ENCODE measurements at regions not wholly inside any gene's neighbourhood (a gene's known extent, or its start where the extent isn't known, plus 50 kb on each side); places are given as distances from the start of the nearest gene placed in this dataset.
"Not testable (repeated sequence)": the region's sequence is repeated elsewhere in the genome, so short reads cannot be mapped to it uniquely, and the experiment has no call there.

DNA sequence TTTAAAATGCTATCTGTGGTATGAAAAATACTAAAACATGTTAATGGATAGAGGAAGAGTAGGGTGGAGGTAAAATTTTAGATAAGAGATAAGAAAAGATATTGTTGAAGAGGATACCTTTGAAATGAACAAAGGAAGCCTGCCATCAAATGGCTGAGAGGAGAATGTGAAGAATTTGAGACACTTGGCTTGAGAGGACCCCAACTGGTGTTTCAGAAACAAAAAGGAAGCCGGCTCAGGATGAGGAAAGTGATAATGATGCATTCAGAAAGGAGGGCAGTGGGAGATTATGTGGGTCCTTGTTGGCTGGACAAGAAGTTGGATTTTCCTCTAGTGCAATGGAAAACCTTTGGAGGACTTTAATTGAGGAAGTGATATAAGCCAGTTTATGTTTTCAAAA lies 264.4 kb downstream of the DUSP6 start:
- DNase-seq: no peak

DNA sequence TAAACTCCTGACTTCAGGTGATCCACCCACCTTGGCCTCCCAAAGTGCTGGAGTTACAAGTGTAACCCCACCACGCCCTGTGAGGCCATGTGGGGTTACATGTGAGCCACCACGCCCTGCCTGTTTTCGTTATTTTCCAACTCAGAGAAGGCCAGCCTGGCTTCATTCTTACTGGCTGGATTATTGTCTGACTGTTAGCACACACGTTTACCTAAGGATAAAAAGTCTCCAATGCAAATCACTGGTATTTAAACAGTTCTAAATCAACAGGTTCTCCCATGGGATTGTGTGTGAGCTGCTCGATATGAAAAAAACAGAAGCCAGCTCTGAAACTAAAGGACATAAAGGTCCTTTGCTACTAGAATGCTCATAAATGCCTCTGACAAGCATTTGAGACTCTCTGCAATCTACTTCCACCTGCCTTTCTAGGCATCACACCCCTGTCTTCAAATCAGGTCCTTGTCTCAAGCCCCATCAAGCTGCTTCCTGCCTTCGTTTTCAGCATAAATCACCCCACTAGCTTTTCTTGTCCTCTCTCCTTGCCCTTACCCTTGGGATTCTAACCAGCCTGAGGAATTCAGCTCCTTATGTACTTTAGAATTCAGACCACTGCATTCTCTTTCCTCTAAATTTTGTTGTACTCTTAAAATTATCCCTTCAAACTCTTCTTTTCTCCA lies 265.0 kb downstream of the DUSP6 start:
- DNase-seq: no peak

DNA sequence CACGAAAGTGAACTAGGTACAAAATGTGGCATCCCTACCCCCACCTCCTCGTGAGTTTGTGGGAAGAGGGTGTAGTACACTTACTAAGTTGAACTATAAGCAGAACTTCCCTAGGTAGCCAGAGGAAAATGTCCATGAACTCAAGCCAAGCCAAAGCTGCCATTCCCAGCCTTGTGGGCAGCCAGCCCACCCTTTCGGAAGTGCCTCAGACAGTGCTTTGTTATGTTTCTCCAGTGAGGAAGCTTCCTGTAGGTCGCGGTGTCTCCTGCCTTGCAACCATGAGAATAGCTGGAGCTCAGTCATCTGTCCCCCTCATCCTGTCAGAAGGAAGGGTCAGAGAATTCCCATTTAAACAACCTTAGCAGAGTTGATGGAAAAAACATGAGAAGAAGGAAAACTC lies 266.9 kb downstream of the DUSP6 start:
- no peak for DNase-seq

DNA sequence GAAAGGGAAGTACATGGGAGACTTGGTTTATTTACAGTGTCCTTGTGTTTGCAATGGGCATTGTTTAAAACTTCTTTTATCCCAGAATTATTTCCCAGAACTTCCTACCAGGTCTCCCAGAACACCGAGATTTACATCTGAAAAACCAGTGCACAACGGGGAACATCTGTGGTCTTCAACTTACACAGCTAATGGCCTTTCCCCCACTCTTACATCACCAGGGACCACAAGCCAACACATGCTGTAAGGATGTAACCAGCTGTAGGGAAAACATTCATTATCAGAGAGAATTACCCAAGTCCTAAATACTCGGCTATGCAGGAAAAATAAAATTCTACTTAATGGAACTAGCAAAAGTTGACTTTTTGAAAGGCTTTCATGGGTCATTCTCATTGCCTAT lies 267.6 kb downstream of the DUSP6 start:
- no peak for DNase-seq

DNA sequence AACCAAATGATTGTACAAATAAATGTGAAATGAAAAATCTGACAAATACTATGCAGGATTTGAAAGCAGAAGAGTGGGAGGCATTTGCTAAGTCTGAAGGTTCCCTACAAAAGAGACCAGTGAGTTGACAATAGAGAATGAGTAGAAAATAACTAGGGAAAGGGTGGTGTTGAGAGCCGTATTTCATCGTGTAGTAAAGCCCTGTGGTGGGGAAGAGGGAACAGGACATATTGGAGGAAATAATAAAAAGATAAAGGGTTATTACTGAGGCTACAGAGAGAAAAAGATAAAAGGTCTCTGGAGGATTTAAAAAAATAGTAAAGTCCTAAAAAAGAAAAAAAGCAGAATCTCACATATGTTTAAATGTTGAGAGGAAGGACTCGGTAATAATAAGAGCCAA lies 268.8 kb downstream of the DUSP6 start:
- DNase-seq: no peak

DNA sequence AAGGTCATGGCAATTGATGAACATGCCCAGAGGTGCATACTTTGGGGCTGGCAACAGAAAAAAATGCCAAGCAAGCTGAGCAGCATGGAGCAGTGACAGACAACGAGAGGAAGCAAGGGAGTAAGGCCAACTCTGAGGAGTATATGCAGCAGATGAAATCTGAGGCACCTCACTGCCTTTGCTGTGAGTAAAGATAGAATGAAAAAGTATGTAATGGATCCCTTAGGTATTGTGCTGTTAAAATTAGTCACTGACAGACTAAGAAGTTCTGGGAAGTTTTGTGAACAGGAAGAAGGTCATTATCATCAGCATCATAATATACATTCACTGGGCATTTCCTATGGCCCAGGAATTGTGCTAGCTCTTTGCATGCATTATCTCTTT lies 269.9 kb downstream of the DUSP6 start:
- DNase-seq: no peak

DNA sequence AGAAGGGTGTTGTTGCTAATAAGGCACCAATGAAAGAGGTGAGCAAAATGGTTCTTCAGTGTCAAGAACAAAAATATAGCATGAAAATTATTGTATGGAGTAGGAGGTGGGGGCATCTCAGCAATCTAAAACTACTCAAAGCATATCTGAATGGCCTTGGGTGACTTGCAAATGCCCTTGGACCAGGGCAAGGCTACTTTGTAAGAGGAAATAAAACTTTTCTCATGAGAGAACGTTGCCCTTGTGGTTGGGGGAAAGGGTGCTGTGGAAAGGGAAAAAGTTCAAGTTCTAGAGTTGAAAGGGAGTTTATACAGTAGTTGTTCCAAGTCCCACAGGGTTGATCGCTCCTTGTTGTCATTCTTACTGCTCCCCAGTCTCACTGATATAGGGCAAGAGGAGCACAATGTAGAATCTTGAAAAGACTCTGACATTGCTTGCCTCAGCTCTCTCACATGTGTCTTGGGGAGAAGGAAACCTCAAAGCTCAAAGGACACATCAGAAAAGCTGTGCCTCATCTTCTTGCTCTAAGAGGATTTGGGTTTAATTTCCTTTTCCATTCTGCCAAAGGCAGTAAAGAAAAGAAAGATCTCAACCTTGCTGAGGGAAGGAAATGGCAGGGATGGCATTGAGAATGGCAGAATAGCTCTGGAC lies 270.5 kb downstream of the DUSP6 start:
- DNase-seq: no peak

DNA sequence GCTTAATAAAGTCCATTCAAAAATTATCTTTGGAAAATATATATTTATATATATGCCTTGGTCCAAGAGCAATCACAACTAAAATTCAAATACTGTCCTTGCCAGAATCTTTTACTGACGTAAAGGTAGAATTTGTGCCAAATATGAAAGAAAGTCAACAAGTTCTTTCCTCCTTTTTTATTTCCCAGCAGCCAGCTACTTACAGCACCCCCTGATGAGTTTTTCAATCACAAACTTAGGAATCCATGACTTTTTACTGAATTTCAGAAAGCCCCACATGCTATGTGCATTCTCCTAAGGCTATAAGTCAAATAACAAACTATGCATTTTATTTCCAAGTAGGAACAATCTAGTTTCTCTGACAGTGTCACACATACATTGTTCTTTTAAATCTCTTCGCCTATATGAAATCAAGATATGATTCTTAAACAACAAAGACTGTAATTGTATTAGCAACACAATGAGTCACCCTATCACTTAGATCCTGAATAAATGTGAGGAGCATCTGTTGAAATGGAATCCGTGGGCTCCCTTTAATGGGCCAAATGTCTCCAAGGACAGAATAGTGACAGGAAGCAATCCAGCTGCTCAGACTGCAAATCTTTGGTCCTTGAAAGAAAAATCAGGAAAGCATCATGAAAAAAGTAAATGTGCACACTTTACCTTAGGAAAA lies 271.4 kb downstream of the DUSP6 start:
- DNase-seq: no peak

DNA sequence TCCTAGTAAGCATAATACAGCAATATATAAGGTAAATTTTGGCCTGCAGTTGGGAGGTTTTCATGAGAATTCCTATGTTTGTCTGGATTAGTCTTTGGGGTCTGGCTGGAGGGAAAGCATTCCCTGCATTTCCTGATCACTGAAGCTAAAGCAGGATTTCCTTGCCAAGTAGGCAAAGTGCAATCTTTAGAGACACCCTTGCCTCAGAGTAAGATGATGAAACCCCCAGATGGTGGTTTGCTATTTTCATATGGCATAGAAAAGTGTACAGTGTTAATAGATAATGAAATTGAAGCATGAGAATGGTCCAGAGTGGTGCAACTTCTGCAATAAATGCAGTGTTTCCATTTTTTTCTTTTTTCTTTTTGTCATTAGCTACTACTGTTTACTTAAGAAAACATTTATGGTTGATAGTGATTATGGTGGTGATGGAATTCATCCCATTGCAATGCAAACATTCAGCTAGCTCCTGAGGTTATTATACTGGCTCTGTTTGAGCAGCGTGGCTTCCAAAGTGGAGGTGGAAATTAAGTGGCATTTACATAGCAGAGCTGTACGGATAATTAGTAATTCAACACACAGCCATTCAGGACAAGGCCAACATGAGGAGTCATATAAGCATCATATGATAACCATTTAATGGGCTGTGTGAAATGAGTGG lies 276.3 kb downstream of the DUSP6 start:
- no peak for DNase-seq

DNA sequence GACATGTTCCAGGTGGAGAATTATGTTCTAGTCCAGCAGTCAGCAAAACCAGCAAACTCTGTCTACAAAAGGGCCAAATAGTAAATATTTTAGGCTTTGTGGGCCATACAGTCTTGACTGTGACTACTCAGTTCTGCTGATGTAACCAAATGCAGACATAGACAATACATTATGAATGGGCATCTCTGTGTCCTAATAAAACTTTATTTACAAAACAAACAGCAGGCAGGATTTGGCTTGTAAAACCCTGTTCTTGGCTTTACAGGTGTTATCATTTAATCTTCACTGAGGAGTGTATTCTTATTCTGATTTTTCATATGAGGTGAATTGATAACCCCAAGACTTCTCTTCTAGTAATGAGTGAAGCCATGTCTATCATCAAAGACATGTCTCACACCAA lies 278.6 kb downstream of the DUSP6 start:
- DNase-seq: no peak

DNA sequence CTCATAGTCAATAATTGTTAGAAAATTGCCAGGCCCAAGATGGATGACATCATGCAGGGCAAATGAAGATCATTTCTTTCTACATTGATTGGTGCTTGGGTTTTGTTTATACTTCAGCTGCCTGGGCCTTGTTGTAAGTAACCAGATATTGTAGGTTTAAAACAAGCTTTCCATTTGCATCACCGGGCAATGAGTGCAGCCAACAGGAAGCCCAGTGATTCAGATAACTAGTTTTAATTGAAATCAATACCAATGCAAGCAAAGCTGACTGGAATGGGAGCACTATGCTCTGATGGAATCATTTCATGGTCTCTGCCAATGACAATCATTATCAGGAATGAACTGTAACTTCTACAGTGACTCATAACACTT lies 279.3 kb downstream of the DUSP6 start:
- no peak for DNase-seq

DNA sequence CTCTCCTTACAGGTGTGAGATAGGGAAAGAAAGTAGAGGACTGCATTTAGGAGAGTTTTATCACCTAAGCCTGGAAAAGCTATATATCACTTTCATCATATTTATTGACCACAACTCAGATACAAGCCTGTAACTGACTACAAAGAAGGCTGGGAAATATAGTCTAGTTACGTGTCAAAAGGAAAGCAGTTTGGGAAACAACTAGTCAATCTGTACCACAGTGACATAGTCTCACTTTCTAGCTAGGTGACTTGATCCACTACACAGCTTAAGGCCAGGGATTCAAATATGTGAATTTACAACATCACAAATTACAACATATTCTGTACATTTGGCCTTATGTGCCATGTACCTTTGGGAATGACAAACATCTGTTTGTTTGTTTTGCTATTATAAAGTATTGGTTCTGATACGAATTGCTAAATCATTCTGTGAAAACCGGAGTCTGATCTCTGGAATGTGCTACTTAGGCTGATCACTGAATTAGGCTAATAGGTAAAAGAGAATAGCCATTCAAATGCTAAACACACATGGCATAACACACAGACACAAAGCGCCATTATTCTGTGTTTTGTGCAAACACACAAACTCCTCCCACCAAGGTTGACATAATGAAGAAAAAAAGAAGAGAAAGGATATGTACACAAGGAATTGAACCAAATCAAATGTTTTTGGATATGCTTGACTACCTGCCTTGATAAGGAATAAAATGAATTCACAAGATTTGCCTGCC lies 279.8 kb downstream of the DUSP6 start:
- DNase-seq: no peak

DNA sequence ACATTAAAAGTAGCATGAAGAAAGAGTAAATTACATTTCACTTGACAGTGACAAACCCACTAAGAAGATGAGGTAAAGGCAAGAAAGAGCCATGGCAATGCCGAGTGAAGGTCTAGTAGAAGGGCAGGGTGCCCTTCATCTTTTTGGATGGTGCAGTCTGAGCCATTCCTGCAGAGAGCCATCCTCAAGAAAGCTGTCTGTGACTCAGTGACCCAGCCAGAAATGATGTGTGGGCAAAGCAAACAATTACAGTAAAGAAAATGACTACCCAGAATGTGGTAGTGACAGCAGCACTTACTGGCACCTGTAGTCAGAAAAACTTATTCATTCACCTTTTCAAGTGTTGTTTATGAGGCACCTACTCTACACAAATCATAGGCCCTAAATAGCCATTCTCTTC lies 281.7 kb downstream of the DUSP6 start:
- DNase-seq: no peak

DNA sequence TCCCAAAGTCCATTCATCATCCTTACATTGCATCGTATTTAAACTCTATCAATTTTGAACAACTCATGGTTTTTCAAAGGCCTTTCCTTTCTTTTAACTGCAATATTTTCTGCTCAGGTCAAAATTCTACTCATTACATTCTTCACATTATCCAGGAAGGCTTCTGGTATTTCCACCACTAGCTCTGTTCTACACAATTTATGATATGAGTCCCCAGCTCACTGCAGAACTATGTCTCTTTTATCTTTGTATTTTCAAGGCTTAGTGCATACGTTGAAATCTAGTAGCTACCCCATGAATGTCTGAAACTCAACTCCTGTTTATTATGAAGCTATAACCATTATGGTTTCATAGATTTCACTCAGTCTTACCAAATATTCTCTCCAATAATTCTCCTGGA lies 282.9 kb downstream of the DUSP6 start:
- DNase-seq: no peak

DNA sequence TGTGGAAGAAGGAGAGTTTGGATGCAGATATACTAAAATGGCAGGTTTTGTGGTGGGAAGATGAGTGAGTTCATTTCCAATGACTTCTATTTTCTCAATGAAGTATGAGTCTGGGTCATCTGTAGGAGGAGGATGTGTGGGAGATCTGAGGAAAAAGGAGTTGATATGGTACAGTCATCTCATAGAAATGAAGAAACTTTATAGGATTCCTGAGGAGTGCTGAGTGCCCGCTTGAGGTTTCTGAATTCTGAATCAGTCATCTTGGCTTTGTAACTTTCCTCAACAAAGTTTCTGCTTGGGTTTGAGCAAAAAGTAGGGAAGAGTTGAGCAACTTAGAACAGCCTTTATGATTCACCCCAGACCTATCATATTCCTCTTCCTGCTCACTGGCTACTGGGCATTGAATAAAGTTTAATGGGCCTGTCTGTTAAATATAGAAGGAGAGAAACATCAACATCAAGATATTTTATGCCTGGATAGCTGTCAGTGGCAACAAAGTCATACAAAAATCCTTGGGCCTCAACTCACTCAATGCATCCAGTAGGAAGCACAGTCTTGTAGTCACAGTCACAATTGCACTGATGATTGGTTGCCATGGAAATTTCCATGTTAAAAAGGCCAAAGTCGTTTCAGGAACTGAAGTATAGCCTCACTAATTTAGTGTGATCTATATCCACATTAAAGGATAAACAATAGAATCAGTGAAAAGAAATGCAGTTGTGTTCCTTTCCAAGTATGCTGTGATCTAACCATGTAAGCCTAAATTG lies 284.7 kb downstream of the DUSP6 start:
- DNase-seq: no peak

DNA sequence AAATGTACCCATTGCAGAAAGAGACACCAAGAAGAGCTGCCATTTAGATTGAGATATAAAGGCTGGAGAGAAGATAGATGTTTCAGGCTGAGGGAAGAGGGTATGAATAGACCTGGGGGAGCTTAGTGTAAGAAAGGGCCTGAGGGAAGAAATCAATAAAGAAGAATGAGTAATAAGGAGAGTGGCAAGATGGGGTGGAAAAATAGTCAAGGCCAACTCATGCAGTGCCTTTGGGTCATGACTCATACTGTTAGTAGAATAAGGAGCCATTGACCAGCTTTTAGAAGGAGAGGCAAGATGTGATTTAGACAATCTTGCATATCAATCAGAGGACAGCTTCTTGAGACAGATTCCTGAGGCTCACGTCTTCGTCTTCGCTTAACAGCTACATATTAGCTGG lies 287.5 kb downstream of the DUSP6 start:
- no peak for DNase-seq

DNA sequence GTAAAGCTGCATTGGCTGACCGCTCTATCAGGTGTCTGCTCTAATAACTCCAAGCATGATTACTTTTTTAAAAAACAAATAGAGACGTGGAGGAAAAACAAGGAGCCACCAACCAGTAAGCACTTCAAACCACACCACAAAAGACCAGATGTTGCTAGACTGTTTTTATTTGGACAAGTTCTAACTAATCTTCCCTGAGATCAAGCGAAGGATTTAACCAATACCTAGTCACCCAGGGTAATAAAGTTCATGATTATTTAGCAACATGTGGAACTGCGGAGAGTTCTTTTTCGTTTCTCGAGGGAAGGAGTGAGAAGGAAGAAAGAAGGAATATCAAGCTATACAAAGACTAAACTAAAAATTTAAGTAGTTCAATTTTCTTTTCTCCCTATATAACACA lies 288.1 kb downstream of the DUSP6 start:
- DNase-seq: no peak

DNA sequence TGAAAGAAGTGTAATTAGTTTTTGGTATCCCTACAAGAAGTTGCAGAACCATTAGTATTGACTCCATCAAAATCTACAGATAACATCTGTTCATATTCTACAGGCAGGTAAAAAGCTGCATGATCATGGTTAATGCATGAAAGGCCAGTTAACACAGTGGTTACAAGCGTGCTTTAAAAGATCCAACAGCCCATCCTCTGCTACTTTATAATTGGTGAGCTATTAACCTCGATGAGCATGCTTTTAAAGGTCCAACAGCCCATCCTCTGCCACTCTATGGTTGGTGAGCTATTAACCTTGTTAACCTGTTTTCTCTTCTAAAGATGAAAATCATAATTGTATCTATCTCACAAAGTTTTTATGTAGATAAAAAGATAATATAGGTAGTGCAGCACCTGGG lies 289.3 kb downstream of the DUSP6 start:
- DNase-seq: no peak

DNA sequence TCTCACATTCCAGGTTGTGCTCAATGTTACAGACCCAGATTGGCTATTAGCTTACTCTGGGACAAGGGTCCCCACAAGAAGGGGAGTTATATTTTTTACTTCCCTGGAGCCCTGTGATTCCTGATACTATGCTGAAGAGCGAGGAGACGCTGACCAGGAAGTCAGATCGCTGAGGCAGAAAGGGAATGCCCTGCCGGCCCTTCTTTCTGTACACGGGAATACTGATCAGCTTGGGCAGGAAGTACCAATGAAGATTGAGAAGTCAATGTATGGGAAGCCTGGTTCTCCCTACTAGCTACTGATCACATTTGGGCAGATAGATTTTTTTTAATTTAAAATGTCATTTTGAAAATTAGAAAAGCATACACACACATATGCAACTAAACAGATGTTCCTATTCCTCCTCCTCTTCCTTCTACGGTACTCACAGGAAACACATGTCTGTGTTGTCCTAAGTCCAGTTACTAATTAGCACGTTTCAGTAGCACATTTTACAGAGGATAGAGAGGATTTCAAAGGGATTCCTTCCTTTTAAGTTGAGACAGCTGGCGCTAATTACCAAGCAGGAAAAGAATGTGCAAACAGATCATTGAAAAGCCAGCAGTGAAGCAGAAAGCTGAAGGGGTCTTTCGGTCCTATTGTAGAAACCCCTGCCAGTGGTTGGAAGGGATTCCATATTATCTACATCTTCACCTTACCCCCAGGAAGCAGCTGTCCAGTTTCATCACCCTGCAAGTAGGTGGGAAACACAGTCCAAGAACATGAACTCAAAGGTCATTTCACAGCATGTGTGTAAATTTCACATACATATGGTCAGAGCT lies 292.4 kb downstream of the DUSP6 start:
- DNase-seq: no peak

DNA sequence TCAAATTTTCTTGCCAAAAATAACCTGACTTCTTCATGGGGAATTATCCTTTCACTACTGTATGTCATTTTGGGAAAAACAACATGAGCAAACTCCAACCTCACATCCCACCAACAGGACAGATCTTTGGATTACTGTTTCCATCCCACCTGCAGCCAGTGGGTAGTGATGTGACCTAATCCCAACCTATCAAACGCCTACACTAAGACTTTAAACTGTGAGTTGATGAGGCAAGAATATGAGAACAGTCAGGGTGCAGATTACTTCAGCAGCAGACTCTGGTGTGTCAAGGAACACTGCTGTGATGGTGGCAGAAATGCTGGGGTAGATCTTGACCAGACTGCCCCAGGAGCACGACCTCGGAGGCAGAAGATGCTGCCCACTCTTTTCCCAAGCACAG lies 293.2 kb downstream of the DUSP6 start:
- no peak for DNase-seq

DNA sequence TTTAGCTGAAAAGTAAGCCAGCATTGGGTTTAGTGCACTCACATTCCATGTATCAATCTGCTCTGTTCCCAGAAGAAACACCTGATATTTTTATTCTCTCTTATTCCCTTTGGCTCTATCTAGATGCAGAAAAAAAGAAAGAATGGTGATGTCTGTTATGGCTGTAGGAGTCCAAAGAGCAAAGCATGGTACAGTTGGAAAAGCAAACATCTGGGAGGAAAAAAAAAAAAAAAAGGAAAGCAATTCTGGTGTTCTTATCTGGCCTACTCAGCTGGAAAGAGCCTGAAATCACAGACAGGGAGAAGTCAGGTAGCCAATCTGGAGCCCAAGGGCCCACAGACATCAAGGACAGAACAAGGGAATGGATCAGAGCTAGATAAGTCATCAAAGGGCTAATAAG lies 293.9 kb downstream of the DUSP6 start:
- DNase-seq: no peak

DNA sequence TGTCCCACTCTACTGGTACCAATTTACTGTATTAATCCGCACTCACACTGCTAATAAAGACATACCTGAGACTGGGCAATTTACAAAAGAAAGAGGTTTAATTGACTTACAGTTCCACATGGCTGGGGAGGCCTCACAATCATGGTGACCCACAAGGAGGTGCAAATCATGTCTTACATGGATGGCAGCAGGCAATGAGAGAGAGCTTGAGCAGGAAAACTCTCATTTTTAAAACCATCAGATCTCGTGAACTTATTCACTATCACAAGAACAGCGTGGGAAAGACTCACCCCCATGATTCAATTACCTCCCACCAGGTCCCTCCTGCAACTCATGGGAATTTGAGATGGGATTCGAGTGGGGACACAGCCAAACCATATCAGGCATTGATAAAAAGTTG lies 298.5 kb downstream of the DUSP6 start:
- not testable (repeated sequence) for DNase-seq

Data from NCI-H2081 treated with DMSO at 0.1 percent for 48 hours (cell line).